Amniotic epithelial cell (primary cell): ENCODE measurements at regions not wholly inside any gene's neighbourhood (a gene's known extent, or its start where the extent isn't known, plus 50 kb on each side); places are given as distances from the start of the nearest gene placed in this dataset.

ENCODE experiments used
- DNase-seq: peaks from one replicate; pipeline ENCODE4 v3.0.0-alpha.2; 2010; ENCODE audit warnings: low read depth

- no peak for DNase-seq
Observed at GRCh38 chr2:15766303-15766861, 174.0 kb upstream of the MYCN start.

GRCh38 chr2:15766911-15767597 lies 173.3 kb upstream of the MYCN start:
- no peak for DNase-seq

GRCh38 chr2:15767679-15768078 lies 172.7 kb upstream of the MYCN start:
- no peak for DNase-seq

- no peak for DNase-seq
Observed at GRCh38 chr2:15768142-15768541, 172.2 kb upstream of the MYCN start.

- no peak for DNase-seq
Observed at GRCh38 chr2:15768615-15769014, 171.7 kb upstream of the MYCN start.

DNA sequence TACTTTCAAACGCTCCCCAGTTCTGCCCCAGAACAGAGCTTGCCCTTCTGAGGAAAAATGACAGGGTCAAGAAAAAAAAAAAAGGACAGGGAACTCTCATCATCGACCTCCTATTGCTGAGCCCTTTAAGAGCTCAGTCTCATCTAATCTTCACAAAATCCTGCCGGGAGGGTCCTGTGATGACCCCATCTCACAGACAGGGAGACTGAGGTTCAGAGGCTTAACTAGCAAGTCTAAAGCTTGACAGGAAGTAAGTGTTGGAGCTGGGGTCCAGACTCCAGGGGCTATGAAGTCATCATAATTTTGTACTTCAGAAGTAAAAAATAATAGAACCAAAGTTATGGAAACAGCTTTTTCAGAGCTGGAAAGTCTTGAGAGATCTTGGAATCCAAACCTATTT lies 171.1 kb upstream of the MYCN start:
- DNase-seq = no peak

GRCh38 chr2:15769676-15770547 lies 170.4 kb upstream of the MYCN start:
- DNase-seq = no peak

DNA sequence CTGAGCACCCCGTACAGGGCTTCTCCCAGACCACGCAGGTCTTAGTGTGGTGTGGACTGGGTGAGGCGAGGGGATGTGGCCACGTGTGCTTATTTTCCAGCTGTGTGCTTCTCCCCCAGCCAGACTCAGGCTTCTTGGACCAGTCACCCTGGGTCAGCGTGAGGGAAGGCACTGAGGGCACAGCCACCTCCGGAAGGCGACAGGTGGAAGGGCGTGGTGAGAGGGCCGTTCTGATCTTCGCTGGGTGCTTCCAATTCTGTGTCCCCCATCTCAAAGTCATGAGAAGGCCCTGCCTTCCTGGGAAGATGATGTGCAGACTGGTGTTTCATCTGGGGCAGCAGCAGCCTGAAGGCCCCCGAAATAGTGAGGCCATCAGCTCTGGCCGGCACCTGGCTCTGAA lies 169.7 kb upstream of the MYCN start:
- no peak for DNase-seq

DNA sequence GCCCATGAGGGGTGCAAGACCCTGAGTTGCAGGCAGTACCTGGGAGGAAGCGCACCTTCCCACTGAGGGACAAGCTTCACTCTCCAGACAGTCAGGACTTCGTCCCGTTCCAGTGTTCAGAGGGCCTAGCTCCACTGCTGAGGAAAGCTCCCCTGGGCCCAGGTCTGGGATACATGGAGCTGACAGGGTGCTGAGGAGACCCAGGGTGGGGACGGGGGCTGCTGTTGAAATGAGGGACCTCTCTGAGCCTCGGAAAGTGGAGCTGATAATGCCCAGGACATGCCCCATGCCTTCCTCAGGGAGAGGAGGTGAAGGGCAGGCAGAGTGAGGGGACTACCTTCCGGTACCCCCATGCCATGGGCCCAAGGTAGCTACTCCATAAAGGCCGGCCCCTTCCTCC lies 169.2 kb upstream of the MYCN start:
- DNase-seq = no peak

DNA sequence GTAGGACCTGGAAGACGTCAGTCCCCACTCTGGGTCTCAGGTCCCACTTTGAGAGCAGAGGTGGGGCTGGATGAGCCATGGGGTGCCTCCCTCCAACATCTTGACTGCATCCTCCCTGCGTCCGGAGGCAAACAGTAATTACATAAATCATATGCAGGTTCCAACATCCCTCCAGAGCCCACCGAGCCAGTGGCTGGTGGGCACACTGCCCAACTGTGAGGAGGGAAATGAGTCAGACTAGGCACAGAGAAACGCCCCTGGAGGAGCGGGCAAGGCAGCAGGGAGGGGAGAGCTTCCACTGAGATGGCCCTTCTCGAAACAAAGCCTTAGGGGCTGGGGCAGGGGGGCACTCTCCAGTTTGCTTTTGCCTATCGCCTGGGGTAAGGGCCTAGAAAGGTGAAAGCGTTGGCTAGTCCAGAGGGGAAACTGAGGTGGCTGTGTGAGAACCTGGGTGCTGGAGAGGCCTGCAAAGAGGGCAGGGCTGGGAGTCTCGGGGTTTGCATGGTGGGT lies 168.2 kb upstream of the MYCN start:
- no peak for DNase-seq

DNA sequence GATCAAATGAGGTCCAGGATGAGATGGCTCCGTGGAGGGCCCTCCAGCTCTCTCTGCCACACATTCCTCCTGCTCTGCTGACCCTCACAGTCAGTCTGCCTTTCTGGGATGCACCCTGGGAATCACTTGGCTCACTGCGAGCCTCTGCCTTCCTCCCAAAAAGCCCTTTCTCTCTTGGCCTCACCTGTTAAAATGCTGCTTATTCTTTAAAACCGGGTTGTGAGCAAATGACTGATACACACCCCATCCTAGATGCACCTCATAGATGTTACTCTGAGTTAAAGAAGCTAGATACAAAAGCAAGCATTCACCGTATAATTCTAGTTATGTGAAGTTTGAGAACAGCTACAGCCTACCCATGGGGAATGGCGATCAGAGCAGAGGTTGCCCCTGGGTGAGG lies 167.7 kb upstream of the MYCN start:
- DNase-seq = no peak

GRCh38 chr2:15773204-15773603 lies 167.1 kb upstream of the MYCN start:
- no peak for DNase-seq

- no peak for DNase-seq
Observed at GRCh38 chr2:15773846-15774245, 166.5 kb upstream of the MYCN start.

GRCh38 chr2:15775753-15776628 lies 164.4 kb upstream of the MYCN start:
- no peak for DNase-seq

- peak; percentile 24 for DNase-seq
Observed at GRCh38 chr2:15776629-15776919, 163.8 kb upstream of the MYCN start.

DNA sequence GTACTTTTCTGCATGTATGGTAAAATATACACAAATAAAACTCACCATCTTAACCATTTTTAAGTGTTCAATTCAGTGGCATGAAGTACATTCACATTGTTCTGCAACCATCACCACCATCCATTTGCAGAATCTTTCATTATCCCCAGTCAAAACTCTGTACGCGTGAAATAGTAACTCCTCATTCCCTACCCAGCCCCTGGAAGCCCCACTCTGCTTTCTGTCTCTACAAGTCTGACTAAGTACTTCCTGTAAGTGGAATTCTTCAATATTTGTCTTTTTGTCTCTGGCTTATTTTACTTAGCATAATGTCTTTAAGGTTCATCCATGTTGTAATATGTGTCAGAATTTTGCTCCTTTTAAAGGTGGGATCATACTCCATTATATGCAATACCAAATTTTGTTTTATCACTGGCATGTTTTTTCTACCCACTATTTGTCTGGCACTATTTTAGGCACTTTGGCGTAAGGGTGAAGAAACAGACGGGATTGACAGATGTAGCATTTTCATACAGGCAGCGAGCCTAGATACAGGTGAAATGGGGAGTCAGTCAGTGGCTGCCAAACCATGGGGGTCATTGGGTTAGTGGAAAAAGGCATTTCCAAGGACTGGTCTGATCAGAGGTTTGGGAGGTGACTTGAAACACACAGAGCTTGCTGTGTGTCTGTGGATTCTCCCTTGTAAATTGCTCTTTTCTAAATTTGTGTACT lies 163.2 kb upstream of the MYCN start:
- no peak for DNase-seq

GRCh38 chr2:15777795-15778371 lies 162.5 kb upstream of the MYCN start:
- no peak for DNase-seq

GRCh38 chr2:15778529-15779219 lies 161.7 kb upstream of the MYCN start:
- DNase-seq = no peak

DNA sequence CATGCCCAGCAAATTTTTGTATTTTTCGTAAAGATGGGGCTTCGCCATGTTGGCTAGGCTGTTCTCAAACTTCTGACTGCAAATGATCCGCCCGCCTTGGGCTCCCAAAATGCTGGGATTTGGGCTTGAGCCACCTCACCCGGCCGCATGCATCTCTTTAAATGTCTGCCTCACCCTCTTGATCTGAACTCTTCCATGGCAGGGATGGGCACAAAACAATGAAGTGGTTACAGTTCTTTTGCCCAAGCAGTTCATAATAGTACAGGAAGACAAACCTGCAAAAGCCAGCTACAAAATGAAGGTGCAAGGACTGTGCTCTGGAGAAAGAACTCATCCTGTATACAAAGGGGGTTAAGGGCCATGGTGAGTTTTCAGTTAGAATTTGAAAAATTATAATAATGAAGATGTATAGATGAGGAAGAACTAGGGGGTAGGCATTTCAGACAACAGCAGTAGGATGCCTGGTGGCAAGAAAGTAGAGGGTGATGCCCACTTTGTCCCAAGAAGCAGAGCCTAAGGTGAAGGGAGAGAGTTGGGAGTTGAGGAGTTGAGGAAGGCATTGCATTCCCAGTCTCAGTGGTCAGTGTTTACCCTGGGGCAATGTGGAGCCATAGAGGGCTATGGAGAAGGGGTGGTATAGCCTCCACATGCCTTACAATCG lies 160.8 kb upstream of the MYCN start:
- no peak for DNase-seq

DNA sequence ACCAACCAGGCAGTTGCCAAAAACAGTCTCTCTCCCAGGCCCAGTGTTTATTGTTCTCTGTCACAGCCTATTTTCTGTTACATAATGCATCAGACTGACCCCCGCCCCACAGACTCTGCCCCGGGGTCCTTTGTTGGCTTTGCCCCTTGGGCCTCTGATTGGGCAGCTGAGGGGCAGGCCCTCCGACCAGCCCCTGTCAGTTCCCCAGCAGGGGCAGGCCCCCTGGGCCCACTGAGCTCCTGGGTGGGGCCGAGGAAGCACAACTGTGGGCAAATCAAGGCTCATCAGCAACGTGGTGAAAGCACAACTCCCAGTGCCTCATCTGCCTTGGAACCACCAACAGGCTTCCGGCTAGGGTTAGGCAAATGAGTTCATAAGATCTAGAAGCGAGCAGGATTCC lies 160.1 kb upstream of the MYCN start:
- no peak for DNase-seq
